Stomach (tissue), 4 donors: ENCODE measurements at regions not wholly inside any gene's neighbourhood (a gene's known extent, or its start where the extent isn't known, plus 50 kb on each side); places are given as distances from the start of the nearest gene placed in this dataset.

Source experiments
- CTCF ChIP-seq, 7 experiments: fragments of 450-650 bp in 4 of 7; fragments of 200-600 bp in 3 of 7; sonication (generic) in 3 of 7; IDR thresholded peaks; one replicate each; pipeline ENCODE4 v1.5.1; 2016 to 2019; ENCODE audit warnings: antibody characterized with exemption in 7 of 7, control low read depth in 2 of 7, mild to moderate bottlenecking in 1 of 7
- EP300 ChIP-seq: sonication (generic); formaldehyde crosslinking; IDR thresholded peaks from one replicate; pipeline ENCODE4 v1.6.1; 2017; ENCODE audit warnings: antibody characterized with exemption
- POLR2A ChIP-seq, 4 donors: fragments of 450-650 bp; IDR thresholded peaks; one replicate each; pipeline ENCODE4 v1.6.1; 2016; ENCODE audit warnings: antibody characterized with exemption in 4 of 4, control low read depth in 2 of 4, mild to moderate bottlenecking in 1 of 4, moderate library complexity in 1 of 4
- POLR2AphosphoS5 ChIP-seq, 3 donors: sonication (generic); formaldehyde crosslinking; IDR thresholded peaks; one replicate each; pipeline ENCODE4 v1.6.1; 2016; ENCODE audit warnings: antibody characterized with exemption in 3 of 3

DNA sequence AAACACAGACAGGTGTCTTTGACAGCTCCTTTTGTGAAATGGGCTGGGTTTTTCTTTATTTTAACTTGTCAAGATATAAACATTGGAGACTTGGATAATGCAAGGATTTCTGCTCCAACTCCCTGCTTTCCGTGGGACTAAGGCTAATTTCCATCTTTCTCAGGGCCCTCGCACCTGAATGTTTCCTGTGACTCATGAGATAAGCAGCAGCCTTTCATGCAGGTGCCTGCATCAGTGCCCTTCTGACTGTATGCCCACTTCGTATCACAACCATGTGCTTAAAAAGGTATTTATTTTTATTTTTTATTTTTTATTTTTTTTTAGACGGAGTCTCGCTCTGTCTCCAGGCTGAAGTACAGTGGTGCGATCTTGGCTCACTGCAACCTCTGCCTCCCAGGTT lies 736.1 kb downstream of the DOK5 start:
- TF ChIP-seq CTCF (IDR thresholded peaks at IDR 0.05) (no peak), EP300 (no peak), POLR2A (IDR thresholded peaks at IDR 0.05) (no peak), POLR2AphosphoS5 (IDR thresholded peaks at IDR 0.05) (no peak)
